Osteoblast (primary cell): ENCODE measurements at regions not wholly inside any gene's neighbourhood (a gene's known extent, or its start where the extent isn't known, plus 50 kb on each side); places are given as distances from the start of the nearest gene placed in this dataset.

Source experiments
- DNase-seq: peaks from one replicate; pipeline ENCODE4 v3.0.0; 2011; ENCODE audit warnings: low spot score, mixed read lengths; ENCODE audit not compliant: insufficient read length; ENCODE audit errors: missing footprints
- H2AFZ ChIP-seq: 2 replicates; pipeline ENCODE4 v1.6.0; 2011; ENCODE audit warnings: mild to moderate bottlenecking, low read length
- H3K27ac ChIP-seq: 2 replicates; pipeline ENCODE4 v1.5.1; 2011; ENCODE audit warnings: mild to moderate bottlenecking, low read depth, low read length, moderate library complexity
- H3K27me3 ChIP-seq: 2 replicates; pipeline ENCODE4 v1.6.0; 2012; ENCODE audit warnings: mild to moderate bottlenecking, control low read depth, inconsistent platforms, low read length, moderate library complexity; ENCODE audit not compliant: insufficient read depth
- H3K36me3 ChIP-seq: 2 replicates; pipeline ENCODE4 v1.5.1; 2011; ENCODE audit warnings: mild to moderate bottlenecking, low read length, control low read depth, moderate library complexity; ENCODE audit not compliant: insufficient read depth
- H3K4me1 ChIP-seq: 2 replicates; pipeline ENCODE4 v1.5.1; 2011; ENCODE audit warnings: mild to moderate bottlenecking, low read length, control low read depth, moderate library complexity; ENCODE audit not compliant: insufficient read depth
- H3K4me2 ChIP-seq: 2 replicates; pipeline ENCODE4 v1.6.0; 2011; ENCODE audit warnings: mild to moderate bottlenecking, low read length; ENCODE audit not compliant: insufficient read depth
- H3K4me3 ChIP-seq: fragments of 200-600 bp; sonication (generic); 3 replicates; pipeline ENCODE4 v1.5.1; 2012; ENCODE audit warnings: mild to moderate bottlenecking, low read length, inconsistent platforms; ENCODE audit not compliant: insufficient read depth
- H3K79me2 ChIP-seq: 2 replicates; pipeline ENCODE4 v1.6.0; 2012; ENCODE audit warnings: mild to moderate bottlenecking, low read length, control low read depth, inconsistent platforms; ENCODE audit not compliant: insufficient read depth
- H3K9me3 ChIP-seq: 2 replicates; pipeline ENCODE4 v1.5.1; 2011; ENCODE audit warnings: low read depth, low read length, control low read depth
- H4K20me1 ChIP-seq: 2 replicates; pipeline ENCODE4 v1.6.0; 2012; ENCODE audit warnings: mild to moderate bottlenecking, low read length, control low read depth; ENCODE audit not compliant: insufficient read depth
- TF ChIP-seq, protein P1 (sequence below): IDR thresholded peaks from 2 replicates; pipeline ENCODE4 v1.5.1; 2011; ENCODE audit warnings: mild to moderate bottlenecking, low read depth, low read length, moderate library complexity; ENCODE audit errors: extremely low read depth

DNA sequence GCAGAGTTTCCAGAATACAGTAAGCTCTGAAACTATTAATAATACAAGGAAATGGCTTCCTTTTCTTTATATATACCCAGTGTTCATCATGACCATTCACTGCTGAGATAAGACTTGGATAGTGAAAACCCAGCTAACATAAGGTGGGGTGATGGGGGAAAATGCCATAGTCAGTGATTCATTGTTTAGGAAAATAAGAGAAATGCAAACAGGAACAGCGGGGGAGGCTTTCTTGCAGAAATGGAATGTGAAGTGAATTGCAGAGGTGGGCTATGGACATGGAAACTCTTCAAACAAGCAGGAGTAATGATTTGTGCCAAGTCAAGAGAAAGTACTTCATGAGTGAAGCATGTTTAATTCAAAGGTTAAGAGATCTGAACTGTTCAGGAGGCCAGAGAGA is 519.4 kb downstream of the TDRD15 start:
- Histone ChIP-seq H3K4me3 (no peak overlapping the region), H4K20me1 (no peaks in the 10 kb centered on the region), H3K79me2 (no peaks in the 10 kb centered on the region), H3K4me1 (no peaks in the 10 kb centered on the region), H3K36me3 (no peaks in the 10 kb centered on the region), H3K9me3 (no peaks in the 10 kb centered on the region), H3K27ac (no peak overlapping the region), H3K27me3 (no peaks in the 10 kb centered on the region), H2AFZ (no peak overlapping the region), H3K4me2 (no peak overlapping the region)
- TF ChIP-seq, protein P1, sequence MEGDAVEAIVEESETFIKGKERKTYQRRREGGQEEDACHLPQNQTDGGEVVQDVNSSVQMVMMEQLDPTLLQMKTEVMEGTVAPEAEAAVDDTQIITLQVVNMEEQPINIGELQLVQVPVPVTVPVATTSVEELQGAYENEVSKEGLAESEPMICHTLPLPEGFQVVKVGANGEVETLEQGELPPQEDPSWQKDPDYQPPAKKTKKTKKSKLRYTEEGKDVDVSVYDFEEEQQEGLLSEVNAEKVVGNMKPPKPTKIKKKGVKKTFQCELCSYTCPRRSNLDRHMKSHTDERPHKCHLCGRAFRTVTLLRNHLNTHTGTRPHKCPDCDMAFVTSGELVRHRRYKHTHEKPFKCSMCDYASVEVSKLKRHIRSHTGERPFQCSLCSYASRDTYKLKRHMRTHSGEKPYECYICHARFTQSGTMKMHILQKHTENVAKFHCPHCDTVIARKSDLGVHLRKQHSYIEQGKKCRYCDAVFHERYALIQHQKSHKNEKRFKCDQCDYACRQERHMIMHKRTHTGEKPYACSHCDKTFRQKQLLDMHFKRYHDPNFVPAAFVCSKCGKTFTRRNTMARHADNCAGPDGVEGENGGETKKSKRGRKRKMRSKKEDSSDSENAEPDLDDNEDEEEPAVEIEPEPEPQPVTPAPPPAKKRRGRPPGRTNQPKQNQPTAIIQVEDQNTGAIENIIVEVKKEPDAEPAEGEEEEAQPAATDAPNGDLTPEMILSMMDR: no peak
- no peak for DNase-seq

DNA sequence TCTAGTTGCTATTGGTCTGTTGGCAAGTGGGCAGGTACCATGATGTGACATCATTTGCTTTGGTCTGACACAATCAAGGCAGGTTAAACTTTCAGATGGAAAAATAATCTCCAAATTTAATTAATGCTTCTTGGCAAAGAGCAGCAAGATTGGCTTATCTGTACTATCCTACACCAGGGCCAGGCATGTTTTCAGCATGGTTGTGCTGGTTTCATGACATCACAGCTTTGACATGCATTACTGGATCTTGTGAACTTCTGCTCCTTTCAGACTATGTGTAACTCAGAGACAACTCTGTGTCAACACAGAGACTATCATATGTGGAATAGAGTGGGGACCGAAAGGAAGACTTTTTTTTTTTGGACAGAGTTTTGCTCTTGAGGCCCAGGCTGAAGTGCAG is 520.5 kb downstream of the TDRD15 start:
- Histone ChIP-seq H3K4me2 (no peak overlapping the region), H3K9me3 (no peaks in the 10 kb centered on the region), H3K4me1 (no peaks in the 10 kb centered on the region), H3K4me3 (no peak overlapping the region), H2AFZ (no peak overlapping the region), H3K27ac (no peak overlapping the region), H3K36me3 (no peaks in the 10 kb centered on the region), H4K20me1 (no peaks in the 10 kb centered on the region), H3K27me3 (no peaks in the 10 kb centered on the region), H3K79me2 (no peaks in the 10 kb centered on the region)
- no peak for DNase-seq
- TF ChIP-seq, protein P1: no peak

DNA sequence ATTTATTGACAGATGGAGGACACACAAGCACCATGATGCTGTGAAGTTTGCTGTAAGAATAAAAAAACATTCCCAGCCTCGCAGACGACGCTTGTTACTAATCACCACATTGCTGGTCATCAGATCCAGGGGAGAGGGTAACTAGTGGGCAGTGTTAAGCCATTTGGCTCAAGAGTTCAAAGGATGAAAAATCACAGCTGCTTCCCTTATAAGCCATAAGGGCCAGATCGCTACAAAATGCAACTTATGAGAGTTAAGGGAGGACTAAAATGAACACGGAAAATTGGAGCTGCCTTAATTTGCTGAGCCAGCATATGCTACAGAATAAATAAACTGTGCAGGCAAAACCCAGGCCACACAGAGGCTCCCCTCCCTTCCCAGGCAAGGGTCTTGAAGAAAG is 522.6 kb downstream of the TDRD15 start:
- TF ChIP-seq, protein P1: no peak
- H3K4me2 ChIP-seq: no peak overlapping the region
- no peaks in the 10 kb centered on the region for H3K79me2 ChIP-seq
- H3K36me3 ChIP-seq: no peaks in the 10 kb centered on the region
- H4K20me1 ChIP-seq: no peaks in the 10 kb centered on the region
- no peaks in the 10 kb centered on the region for H3K4me1 ChIP-seq
- H3K27me3 ChIP-seq: no peaks in the 10 kb centered on the region
- peaks cover 3% of the 10 kb centered on the region for H3K9me3 ChIP-seq
- H3K27ac ChIP-seq: no peak overlapping the region
- H3K4me3 ChIP-seq: no peak overlapping the region
- no peak for DNase-seq
- no peak overlapping the region for H2AFZ ChIP-seq

DNA sequence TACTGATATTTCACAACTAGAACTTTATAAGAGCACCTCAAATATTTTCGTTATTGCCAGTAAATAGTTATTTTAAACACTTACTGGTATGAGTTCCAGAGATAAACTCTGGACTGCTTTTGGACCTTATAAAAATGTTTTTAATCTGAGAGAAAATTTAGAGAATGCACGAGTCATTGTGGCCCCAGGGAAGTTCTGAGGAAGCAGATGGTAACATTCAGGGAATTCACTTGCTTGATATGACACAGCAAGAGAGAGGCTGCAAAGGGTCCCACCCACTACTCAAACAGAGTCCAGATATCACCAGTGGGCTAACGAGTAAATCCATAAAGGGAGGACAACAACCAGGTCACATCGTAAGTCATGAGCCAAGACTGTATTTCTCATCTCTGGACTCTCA is 526.8 kb downstream of the TDRD15 start:
- Histone ChIP-seq H4K20me1 (no peaks in the 10 kb centered on the region), H3K9me3 (peaks cover 5% of the 10 kb centered on the region), H3K4me2 (no peak overlapping the region), H2AFZ (no peak overlapping the region), H3K27me3 (no peaks in the 10 kb centered on the region), H3K4me1 (no peaks in the 10 kb centered on the region), H3K79me2 (no peaks in the 10 kb centered on the region), H3K27ac (no peak overlapping the region), H3K36me3 (no peaks in the 10 kb centered on the region), H3K4me3 (no peak overlapping the region)
- no peak for DNase-seq
- TF ChIP-seq, protein P1: no peak
